Left ventricle myocardium superior (tissue), 1 donor: ENCODE measurements at regions not wholly inside any gene's neighbourhood (a gene's known extent, or its start where the extent isn't known, plus 50 kb on each side); places are given as distances from the start of the nearest gene placed in this dataset.

Experiments
- ATAC-seq: fragments of 200-7000 bp; cut with Tn5 transposase; one replicate; pipeline ENCODE4 v1.9.1; 2020; ENCODE audit warnings: mild to moderate bottlenecking, moderate library complexity
- DNase-seq: peaks from one replicate; pipeline ENCODE4 v3.0.0-alpha.2; 2020
- intact Hi-C: fragments of 100-400 bp; cut with micrococcal nuclease; formaldehyde crosslinking; loops from one replicate; pipeline ENCODE4 v1.11.0; 2022
- donor health status: DM: no; HTN: yes; CAD: no; lungs with severe emphysema.

DNA sequence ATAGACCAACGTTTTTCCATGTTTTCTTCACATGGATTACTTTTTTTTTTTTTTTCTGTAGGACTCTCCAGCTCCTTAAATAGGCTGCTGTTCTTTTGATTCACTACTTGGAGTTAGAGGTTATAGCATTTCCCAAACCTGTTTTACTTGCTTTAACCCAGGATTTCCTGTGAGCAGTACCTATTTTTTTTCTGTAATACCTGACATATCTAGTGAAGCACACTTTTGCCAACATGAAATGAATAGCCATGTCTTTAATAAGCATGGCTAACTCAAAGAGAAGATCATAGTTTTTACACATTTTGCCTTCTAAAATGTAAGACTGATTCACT, 137.0 kb downstream of the FOXA2 start:
- intact Hi-C loops, result no loop called here
- ATAC-seq, result no peak
- DNase-seq, result no peak

DNA sequence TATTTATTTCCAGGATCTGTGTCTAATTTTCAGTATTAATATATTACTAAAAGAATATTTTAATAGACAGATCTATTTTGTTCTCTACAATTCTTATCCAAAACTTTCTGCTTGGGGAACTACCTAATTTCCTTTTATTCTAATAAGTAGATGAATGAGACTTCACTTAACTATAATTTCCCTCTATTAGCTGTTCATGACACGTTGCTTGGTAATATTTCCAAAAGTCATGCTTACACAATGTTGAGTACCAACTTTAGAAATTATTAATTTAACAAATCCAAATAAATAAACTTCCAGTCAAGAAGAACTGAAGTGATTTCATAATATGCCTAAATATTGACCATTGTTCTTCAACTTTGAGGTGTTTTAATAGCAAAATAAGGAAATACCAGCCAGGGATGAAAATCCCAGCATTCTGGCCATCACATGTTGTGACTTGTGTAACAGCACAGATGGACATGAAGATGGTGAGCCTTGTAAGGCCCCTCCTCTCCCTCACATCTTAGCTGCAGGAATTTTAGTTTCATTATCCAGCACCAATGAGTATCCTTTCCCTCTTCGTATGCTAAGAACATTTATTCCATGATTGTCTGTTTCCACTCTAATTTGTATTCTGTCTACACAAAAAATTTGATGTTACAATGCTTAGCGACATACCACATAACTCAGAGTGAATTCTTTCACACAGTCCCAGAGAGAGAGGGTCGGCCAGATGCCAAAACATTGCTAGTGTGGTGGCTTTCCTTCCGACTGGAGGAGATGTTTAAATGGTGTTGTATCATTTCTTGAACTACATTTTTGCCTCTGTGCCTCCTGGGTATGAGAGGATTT, 137.5 kb downstream of the FOXA2 start:
- DNase-seq, result no peak
- no peak for ATAC-seq
- intact Hi-C loops, result no loop called here

DNA sequence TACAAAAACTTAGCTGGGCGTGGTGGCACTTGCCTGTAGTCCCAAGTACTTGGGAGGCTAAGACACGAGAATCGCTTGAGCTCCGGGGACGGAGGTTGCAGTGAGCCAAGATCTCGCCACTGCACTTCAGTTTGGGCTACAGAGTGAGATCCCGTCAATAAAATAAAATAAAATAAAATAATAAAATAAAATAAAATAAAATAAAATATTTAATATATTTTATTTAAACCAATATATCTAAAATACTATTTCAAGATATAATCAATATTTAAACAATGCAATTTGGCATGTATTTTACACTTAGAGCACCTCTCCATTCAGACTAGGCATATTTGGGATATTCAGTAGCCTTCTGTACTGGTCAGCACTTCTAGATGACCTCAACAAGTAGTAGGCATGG, 142.1 kb downstream of the FOXA2 start:
- ATAC-seq (no peak), DNase-seq (no peak)
- intact Hi-C loops, result no loop called here

DNA sequence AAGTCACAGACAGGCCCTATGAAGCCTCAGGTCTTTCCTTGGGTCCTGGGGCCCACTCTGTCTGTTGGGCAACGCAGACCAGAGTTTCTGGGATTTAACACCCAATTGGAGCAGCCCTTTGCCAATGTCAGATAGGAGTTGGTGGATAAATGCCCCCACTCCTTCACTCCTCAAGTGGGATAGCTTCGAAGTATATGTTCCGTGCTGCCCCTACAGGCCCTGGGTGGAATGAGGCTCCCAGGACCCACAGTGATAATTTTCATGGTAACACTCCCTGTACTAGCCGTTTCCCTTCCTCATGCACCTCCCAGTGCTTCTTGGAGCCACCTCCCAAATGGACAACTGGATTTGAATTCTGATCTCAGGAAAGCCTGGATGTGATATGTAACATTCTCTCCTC, 145.4 kb downstream of the FOXA2 start:
- DNase-seq, result no peak
- no peak for ATAC-seq
- intact Hi-C loops, result loop anchor here (5.0 kb wide), 1 partner anchor 1067 kb away; no protein-coding TSS in a partner anchor

DNA sequence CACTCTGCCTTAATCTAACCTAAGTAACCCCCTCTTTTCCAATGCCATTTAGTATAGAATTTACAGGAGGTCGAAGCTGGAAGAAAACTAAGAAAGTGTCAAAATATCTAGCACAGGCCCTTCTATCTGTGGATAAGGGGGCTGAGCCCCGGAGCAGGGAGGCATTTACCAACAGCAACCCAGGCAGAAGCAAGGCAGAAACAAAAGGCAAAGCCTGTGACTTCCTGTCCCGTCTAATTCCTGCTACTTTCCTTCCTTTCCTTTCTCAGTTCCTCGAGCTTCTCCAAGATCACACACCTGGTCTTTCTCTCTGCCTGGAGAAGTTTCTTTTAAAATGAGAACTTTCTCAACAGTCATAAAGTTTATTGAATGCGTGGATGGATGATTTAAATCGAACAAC, 146.0 kb downstream of the FOXA2 start:
- intact Hi-C loops, result loop anchor here (5.0 kb wide), 1 partner anchor 1066 kb away; no protein-coding TSS in a partner anchor
- DNase-seq (no peak), ATAC-seq (no peak)

DNA sequence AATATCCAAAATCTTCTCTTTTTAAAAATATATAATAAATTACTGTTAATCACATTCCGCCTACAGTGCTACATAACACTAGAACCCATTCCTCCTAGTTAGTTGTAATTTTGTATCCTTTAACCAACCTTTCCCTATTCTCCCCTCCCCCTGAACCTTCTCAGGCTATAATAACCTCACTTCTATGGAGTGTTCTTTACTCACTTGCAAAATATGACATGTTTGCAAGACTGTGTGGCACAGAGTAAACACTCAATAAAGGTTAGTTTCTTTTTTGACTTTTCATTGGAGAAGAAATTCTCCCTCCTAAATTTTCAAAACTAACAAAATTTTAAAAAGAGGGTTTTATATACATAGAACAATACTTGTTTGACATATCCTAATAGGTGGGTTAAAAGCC, 147.0 kb downstream of the FOXA2 start:
- DNase-seq (no peak), ATAC-seq (no peak)

DNA sequence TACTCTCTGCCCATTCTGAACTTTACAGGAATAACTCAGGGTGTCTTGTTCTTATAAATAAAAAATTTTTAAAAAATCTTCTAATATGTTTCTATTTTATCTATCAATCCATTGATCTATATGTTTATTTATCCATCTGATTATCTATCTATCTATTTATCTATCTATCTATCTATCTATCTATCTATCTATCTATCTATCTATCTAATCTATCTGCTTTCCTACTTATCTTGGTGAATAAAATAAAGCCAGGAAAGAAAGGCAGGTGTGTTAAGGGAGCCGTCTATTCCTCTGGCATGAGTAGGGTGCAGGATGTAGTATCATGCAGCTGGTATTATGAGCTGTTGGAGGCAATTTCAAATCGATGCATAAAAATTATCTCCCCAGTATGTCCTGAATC, 153.0 kb downstream of the FOXA2 start:
- DNase-seq, result no peak
- intact Hi-C loops, result no loop called here
- no peak for ATAC-seq

More for the DNA sequence above, 147.0 kb downstream of the FOXA2 start:
- intact Hi-C loops, result loop anchor here (5.0 kb wide), 1 partner anchor 1065 kb away; no protein-coding TSS in a partner anchor

DNA sequence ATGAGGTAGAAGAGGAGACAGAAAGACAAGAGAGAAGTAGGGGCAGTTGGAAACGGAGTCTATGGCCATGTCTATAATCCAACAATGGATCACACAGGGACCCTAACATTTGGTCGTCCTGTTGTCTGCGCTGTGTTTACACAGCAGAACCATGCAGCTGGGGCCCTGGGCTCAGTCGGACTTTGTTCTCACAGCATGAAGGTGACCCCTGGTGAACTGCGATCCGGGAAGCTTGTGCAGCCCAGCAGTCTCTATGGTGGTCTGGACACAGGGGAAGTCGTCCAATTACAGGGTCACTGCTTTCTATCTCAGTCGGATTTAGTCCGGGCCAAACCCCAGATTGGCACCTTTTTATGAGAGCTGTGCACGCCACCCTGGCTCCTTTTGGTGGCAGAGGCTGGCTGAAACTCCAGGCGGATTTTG, 153.6 kb downstream of the FOXA2 start:
- DNase-seq (no peak), ATAC-seq (no peak)
- intact Hi-C loops, result no loop called here

DNA sequence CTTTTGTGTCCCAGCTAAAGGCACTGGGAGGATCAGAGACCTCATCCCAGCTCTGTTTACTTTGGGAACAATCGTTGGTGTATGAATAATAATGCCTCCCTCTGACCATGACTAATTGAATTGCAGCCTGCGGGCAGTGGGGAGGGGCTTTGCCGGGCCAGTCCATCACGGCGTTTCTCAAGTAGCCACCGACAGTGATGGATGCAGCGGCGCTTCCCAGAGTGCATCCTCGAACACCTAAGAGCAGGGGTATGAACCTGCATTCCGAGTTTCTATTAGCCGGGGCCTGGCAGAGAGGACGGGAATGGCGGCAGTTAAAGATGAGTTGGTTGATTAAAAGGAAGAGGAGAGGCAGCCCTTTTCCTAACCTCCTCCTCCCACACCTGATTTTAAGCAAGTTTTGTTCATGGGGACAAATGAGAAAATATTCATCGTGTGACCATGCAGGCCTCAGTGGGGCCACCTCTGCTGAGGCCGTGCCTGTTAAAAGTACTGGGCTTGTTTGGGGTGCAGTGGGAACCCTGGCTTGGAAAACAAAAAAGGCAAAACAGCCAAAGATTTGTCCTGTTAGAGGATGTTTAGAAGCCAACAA, 154.1 kb downstream of the FOXA2 start:
- ATAC-seq (no peak), DNase-seq (no peak)
- intact Hi-C loops, result no loop called here

DNA sequence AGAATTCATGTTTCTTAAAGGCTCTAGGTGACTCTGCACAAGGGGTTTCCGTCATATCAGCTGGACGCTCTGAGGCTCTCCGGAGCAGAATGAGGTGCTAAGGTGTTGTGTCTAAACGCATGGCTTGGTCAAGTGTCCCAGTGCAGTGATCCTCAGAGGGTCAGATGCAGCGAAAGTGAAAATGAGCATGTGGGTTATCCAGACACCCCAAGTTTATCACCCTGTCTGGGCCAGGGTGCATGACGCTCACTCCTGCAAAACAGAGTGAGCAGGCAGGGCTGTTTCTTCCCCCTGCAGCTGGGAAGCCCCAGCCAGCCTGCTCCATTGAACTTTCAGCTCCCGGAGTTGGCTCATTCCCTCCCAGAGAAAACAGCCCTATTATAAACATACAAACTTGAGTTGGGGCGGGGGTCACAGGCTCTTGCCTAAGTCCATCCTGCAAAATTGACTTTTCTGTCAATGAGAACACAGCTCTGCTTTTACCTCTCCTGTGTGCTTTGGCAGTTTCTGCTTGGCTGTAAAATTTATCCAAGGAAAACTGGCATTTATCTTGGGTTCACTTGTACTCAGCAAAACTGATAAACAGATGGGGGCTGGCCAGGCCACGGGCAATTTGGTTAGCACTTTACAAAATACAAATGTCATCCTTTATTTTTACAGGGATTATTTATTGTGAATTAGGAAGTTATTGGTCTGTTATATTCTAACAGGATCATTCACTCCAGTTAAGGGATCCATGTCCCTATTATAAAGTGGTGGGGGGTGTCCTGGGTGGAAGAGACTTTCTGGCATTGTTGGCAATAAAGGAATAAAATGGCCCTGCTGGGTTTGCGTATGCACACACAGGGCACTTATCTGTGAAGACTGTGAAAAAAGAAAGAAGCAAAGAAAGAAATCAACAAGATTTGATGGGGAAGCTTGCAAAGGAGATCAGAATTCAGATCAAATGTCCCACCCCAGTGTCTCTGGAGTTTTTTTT, 154.9 kb downstream of the FOXA2 start:
- no peak for DNase-seq
- no peak for ATAC-seq

DNA sequence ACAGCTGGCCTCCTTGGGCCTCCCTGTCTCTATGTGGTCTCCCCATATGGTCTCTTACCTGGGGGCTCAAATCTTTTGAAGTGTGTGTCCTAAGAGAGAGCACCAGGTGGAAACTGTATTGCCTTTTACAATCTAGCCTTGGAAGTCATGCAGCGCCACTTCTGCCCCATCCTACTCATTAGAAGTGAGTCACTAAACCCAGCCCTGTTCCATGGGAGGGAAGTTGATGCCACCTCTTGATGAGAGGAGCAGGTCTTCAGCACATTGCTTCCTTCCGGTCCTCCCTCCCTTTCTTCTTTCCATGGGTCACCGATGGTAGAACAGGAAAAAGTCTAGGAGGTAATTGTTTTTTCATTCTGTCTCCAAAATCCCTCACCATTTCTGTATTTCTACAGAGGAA, 156.3 kb downstream of the FOXA2 start:
- no peak for DNase-seq
- intact Hi-C loops, result no loop called here
- ATAC-seq, result no peak

More for the DNA sequence above, 154.9 kb downstream of the FOXA2 start:
- intact Hi-C loops, result no loop called here

DNA sequence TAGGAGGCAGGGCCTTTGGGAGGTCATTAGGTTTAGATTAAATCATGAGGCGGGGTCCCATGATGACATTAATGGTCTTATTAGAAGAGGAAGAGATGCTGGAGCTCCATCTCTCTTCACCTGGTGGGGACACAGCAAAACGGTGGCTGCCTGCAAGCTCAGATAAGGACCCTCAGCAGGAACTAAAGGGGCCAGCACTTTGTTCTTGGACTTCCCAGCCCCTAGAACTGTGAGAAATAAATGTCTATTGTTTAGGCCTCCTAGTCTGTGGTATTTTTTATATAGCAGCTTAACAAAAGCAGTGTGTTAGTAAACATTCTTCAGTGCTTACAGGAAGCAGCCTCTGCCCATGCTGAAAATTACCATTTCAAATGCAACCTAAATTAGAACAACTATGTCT, 157.6 kb downstream of the FOXA2 start:
- intact Hi-C loops, result no loop called here
- DNase-seq (no peak), ATAC-seq (no peak)

DNA sequence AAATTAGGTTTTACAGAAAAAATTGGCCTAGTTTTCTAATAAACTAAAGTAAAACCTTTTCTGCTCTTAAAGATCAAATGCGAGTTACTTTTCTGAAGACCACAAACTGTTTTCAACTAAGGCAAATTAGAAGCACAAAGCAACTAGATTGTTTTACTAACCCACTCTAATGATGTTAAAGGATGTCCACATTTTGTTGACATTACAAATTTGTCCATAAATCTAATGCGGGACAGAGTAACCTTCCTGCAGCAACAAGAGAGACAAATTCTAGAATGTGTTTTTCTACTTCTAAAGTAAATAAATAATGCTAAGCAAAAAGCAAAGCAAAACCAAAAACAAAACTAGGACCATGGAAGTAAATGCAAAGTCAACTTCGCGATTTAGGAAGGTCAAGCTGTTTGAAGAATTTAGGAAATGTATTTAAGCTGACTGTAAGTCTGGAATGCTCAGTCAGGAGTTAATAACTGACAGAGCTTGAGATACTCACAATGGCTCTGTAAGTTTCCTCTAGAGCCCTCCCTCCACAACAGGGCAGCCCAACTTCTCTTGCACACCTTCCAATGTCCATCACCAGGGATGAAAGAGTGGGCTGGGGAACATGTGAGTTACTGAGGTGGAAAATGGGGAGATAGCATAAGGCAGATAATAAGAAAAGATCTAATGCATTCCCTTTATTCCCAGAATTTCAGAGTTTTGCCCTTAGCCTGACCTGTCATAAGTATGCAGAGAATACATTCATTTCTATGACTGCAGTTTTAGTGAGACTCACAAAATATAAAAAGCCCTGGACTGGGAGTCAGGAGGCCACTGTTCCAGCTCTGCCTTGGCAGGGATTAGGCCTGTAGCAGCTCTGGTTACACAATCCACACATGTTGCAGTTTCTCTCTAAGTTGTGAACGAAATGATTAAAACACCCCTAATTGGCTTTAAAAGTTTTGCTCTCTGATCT, 158.8 kb downstream of the FOXA2 start:
- ATAC-seq (no peak), DNase-seq (no peak)
- intact Hi-C loops, result no loop called here

DNA sequence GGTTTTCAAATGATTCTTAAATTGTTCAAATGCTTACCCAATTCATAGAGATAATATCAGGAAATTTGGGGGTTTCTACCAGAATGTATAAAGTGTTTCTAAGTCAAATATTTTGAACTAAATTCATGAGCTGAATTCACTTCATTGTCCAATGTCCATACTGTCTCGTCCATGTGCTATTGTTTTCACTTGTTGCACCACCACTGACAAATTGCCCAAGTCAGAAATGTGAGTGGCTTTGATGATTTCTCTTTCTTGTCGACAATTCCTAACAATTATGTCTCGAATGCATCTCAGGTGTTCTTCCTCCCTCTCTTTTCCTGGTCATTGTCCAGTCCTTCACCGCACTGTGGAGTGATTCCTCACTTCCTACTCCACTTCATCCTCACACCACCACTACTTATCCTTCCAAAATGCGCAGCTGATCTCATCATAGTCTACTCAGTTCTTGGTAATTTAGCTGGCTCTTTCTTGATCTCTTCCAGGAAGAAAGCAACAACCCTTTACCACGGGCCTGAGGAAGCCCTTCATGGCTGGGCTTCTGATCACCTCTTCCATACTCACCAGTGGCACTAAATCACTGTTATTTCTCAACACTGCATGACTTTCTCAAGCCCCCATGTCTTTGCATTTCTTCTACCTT, 161.1 kb downstream of the FOXA2 start:
- ATAC-seq (no peak), DNase-seq (no peak)
- intact Hi-C loops, result no loop called here

DNA sequence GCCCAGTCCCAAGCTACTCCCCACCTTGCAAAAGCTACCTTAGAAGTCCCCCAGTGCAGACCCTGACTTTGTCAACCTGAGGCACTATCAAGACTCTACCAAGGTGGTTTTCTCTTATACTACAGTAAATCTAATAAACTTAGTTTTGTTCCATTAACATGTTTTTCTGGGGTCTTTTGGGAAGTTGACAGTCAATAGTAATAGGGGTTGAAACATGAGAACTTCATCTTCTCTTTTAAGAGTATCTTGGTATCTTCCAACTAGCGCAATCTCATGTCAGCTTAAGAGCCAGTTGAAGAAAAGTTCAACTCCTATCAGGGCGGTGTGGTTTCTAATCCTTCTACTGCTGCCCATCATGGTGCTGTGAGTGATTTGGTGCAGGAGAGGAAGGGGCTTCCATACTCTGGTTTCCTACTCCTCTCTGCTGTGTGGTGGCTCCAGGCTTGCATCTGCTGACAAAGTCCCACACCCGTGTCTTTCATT, 164.2 kb downstream of the FOXA2 start:
- DNase-seq (no peak), ATAC-seq (no peak)
- intact Hi-C loops, result no loop called here

DNA sequence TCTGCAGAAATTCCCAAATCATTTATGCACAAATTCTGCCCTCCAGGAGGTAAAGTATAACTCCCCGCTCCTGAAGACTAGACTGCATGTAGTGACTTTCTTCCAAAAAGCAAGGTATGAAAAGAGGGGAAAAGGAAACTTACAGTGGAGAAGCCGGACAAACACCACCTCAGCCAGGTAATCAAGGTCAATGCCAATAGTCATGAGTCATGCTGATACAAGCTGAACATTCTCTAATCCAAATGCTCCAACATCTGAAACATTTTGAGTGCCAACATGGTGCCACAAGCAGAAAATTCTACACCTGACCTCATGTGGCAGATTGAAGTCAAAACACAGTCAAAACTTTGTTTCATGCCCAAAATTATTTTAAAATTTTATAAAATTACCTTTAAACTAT, 165.6 kb downstream of the FOXA2 start:
- intact Hi-C loops, result no loop called here
- no peak for DNase-seq
- no peak for ATAC-seq

DNA sequence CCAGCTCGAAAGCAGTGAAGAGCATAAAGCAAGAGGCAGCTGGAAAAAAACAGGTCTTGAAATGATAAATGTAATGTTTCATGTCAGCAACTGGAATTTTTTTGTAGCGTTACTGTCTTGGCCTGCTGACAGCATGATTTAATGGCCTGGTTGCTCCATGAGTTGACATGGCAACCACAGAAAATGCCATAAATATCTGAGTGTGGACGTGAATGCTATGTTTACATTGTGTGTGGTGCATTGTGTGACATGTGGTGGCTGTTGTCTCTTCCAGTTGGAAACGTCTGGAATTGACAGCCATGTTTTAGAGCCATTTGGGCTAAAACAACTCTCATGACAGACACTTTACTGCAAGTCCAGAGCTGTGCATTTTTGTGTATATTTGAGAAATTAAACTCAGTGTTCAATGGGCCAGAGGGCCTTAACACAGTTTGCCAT, 170.0 kb downstream of the FOXA2 start:
- intact Hi-C loops, result no loop called here

More for the DNA sequence above, 170.0 kb downstream of the FOXA2 start:
- ATAC-seq (no peak), DNase-seq (no peak)
